Tibial nerve (tissue), 4 donors: ENCODE measurements at regions not wholly inside any gene's neighbourhood (a gene's known extent, or its start where the extent isn't known, plus 50 kb on each side); places are given as distances from the start of the nearest gene placed in this dataset.

Source experiments
- EP300 ChIP-seq, 2 donors: sonication (generic); formaldehyde crosslinking; IDR thresholded peaks; one replicate each; pipeline ENCODE4 v1.6.1; 2017; ENCODE audit warnings: antibody characterized with exemption in 2 of 2, mild to moderate bottlenecking in 1 of 2
- TF ChIP-seq, protein P1 (sequence below), 5 experiments: fragments of 200-600 bp in 3 of 5; fragments of 450-650 bp in 2 of 5; sonication (generic) in 3 of 5; IDR thresholded peaks; one replicate each; pipeline ENCODE4 v1.5.1; 2016 to 2019; ENCODE audit warnings: antibody characterized with exemption in 5 of 5, mild to moderate bottlenecking in 3 of 5, moderate library complexity in 2 of 5

DNA sequence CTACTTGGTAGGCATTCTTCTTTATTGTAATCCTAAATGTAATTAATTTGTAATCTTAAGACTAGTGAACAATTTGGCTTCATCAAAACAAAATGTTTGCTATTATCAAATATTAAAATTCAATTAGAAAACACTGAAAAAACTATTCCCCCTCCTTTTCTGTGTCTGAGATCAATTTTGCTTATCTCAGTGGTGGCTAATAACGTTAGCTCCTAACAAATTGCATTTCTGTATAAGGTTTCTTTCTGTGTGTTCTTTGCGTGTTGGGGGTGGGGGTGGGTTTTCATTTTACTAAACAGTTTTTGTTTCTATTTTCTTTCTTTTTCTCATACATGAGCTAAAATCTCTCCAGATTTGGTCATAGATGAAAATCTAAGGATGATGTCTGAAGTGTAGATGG is 54.0 kb upstream of the EYA4 start:
- TF ChIP-seq, protein P1, sequence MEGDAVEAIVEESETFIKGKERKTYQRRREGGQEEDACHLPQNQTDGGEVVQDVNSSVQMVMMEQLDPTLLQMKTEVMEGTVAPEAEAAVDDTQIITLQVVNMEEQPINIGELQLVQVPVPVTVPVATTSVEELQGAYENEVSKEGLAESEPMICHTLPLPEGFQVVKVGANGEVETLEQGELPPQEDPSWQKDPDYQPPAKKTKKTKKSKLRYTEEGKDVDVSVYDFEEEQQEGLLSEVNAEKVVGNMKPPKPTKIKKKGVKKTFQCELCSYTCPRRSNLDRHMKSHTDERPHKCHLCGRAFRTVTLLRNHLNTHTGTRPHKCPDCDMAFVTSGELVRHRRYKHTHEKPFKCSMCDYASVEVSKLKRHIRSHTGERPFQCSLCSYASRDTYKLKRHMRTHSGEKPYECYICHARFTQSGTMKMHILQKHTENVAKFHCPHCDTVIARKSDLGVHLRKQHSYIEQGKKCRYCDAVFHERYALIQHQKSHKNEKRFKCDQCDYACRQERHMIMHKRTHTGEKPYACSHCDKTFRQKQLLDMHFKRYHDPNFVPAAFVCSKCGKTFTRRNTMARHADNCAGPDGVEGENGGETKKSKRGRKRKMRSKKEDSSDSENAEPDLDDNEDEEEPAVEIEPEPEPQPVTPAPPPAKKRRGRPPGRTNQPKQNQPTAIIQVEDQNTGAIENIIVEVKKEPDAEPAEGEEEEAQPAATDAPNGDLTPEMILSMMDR (IDR thresholded peaks at IDR 0.05), result no peak
- no peak for TF ChIP-seq EP300 (IDR thresholded peaks at IDR 0.05)
